Tibial artery (tissue), 4 donors: ENCODE measurements at regions not wholly inside any gene's neighbourhood (a gene's known extent, or its start where the extent isn't known, plus 50 kb on each side); places are given as distances from the start of the nearest gene placed in this dataset.

ENCODE experiments used
- DNase-seq, 2 donors: peaks; one replicate each; pipeline ENCODE4 v3.0.0-alpha.2; 2019
- H3K27ac ChIP-seq, 2 donors: fragments of 200-600 bp; sonication (generic) in 1 of 2; 1 replicate in 1 of 2; 2 replicates in 1 of 2; pipeline ENCODE4 v1.5.1; 2018 to 2019; ENCODE audit warnings: mild to moderate bottlenecking in 1 of 2
- H3K27me3 ChIP-seq, 2 donors: fragments of 200-600 bp; sonication (generic) in 1 of 2; one replicate each; pipeline versions ENCODE4 v1.5.1 to v1.6.0; 2016 to 2019
- H3K36me3 ChIP-seq, 3 donors: fragments of 200-600 bp; sonication (generic) in 2 of 3; one replicate each; pipeline ENCODE4 v1.5.1; 2016 to 2019; ENCODE audit warnings: mild to moderate bottlenecking in 2 of 3
- H3K4me1 ChIP-seq, 4 donors: fragments of 200-600 bp; sonication (generic) in 2 of 4; 1 replicate in 3 of 4; 2 replicates in 1 of 4; pipeline ENCODE4 v1.5.1; 2016 to 2019
- H3K4me3 ChIP-seq, 2 donors: fragments of 200-600 bp; sonication (generic) in 1 of 2; 1 replicate in 1 of 2; 2 replicates in 1 of 2; pipeline ENCODE4 v1.5.1; 2018 to 2019; ENCODE audit warnings: mild to moderate bottlenecking in 2 of 2
- H3K9me3 ChIP-seq, 3 donors: fragments of 200-600 bp; sonication (generic) in 1 of 3; one replicate each; pipeline ENCODE4 v1.5.1; 2016 to 2019
- CTCF ChIP-seq, 2 experiments: fragments of 200-600 bp in 1 of 2; fragments of 450-650 bp in 1 of 2; IDR thresholded peaks; one replicate each; pipeline ENCODE4 v1.5.1; 2017 to 2019; ENCODE audit warnings: antibody characterized with exemption in 2 of 2, mild to moderate bottlenecking in 1 of 2, moderate library complexity in 1 of 2
- intact Hi-C: fragments of 100-400 bp; cut with DNase I; formaldehyde crosslinking; loops from one replicate; pipeline ENCODE4 v1.15.0; 2023; ENCODE audit warnings: low total_unique reads

GRCh38 chr21:31509194-31510017, 150.1 kb upstream of the SOD1 start:
- Histone ChIP-seq H3K27ac (no peak overlapping the region), H3K27me3 (no peaks in the 10 kb centered on the region), H3K4me1 (no peaks in the 10 kb centered on the region), H3K36me3 (no peaks in the 10 kb centered on the region), H3K4me3 (no peak overlapping the region), H3K9me3 (no peaks in the 10 kb centered on the region)
- DNase-seq, result no peak
- no peak for TF ChIP-seq CTCF (IDR thresholded peaks at IDR 0.05)
- intact Hi-C loops, result no loop called here

- no peak for TF ChIP-seq CTCF (IDR thresholded peaks at IDR 0.05)
- Histone ChIP-seq H3K27ac (no peak overlapping the region), H3K9me3 (no peaks in the 10 kb centered on the region), H3K4me3 (no peak overlapping the region), H3K27me3 (no peaks in the 10 kb centered on the region), H3K4me1 (no peaks in the 10 kb centered on the region), H3K36me3 (no peaks in the 10 kb centered on the region)
- DNase-seq, result no peak
- intact Hi-C loops, result no loop called here
These were observed 153.5 kb upstream of the SOD1 start for GRCh38 chr21:31505975-31506374.

GRCh38 chr21:31503939-31504338, 155.6 kb upstream of the SOD1 start:
- H3K27ac ChIP-seq, result no peak overlapping the region
- H3K27me3 ChIP-seq, result no peaks in the 10 kb centered on the region
- no peak overlapping the region for H3K4me3 ChIP-seq
- DNase-seq, result no peak
- no peaks in the 10 kb centered on the region for H3K4me1 ChIP-seq
- no peak for TF ChIP-seq CTCF (IDR thresholded peaks at IDR 0.05)
- H3K36me3 ChIP-seq, result no peaks in the 10 kb centered on the region
- intact Hi-C loops, result no loop called here
- H3K9me3 ChIP-seq, result no peaks in the 10 kb centered on the region

GRCh38 chr21:31503467-31503866, 156.0 kb upstream of the SOD1 start:
- Histone ChIP-seq H3K27ac (no peak overlapping the region), H3K36me3 (no peaks in the 10 kb centered on the region), H3K4me1 (no peaks in the 10 kb centered on the region), H3K9me3 (no peaks in the 10 kb centered on the region), H3K4me3 (no peak overlapping the region), H3K27me3 (no peaks in the 10 kb centered on the region)
- no peak for DNase-seq
- no peak for TF ChIP-seq CTCF (IDR thresholded peaks at IDR 0.05)
- intact Hi-C loops, result no loop called here

- no peak overlapping the region for H3K27ac ChIP-seq
These were observed 156.9 kb upstream of the SOD1 start for GRCh38 chr21:31502537-31503143.

More at GRCh38 chr21:31502537-31503143, 156.9 kb upstream of the SOD1 start:
- intact Hi-C loops, result no loop called here
- Histone ChIP-seq H3K4me1 (no peaks in the 10 kb centered on the region), H3K4me3 (no peak overlapping the region), H3K27me3 (no peaks in the 10 kb centered on the region), H3K36me3 (no peaks in the 10 kb centered on the region), H3K9me3 (no peaks in the 10 kb centered on the region)
- TF ChIP-seq CTCF (IDR thresholded peaks at IDR 0.05), result no peak
- no peak for DNase-seq
